Thoracic aorta (tissue), 2 donors: ENCODE measurements at regions not wholly inside any gene's neighbourhood (a gene's known extent, or its start where the extent isn't known, plus 50 kb on each side); places are given as distances from the start of the nearest gene placed in this dataset.

Experiments used
- ATAC-seq: fragments of 150-250 bp; one replicate; pipeline ENCODE4 v1.8.0; 2017; ENCODE audit warnings: low read depth; ENCODE audit not compliant: insufficient number of reproducible peaks, low FRiP score
- DNase-seq: peaks from one replicate; pipeline ENCODE4 v3.0.0-alpha.2; 2020; ENCODE audit warnings: low spot score
- H3K27ac ChIP-seq, 2 donors: fragments of 200-600 bp; sonication (generic); 1 replicate in 1 of 2; 2 replicates in 1 of 2; pipeline ENCODE4 v1.5.1; 2016; ENCODE audit warnings: mild to moderate bottlenecking in 2 of 2, moderate library complexity in 2 of 2
- H3K27me3 ChIP-seq: fragments of 200-600 bp; sonication (generic); replicated peaks from 2 replicates; pipeline ENCODE4 v1.6.0; 2016; ENCODE audit warnings: mild to moderate bottlenecking; ENCODE audit not compliant: insufficient read depth
- H3K36me3 ChIP-seq: fragments of 200-600 bp; sonication (generic); one replicate; pipeline ENCODE4 v1.5.1; 2016
- H3K4me1 ChIP-seq, 2 donors: fragments of 200-600 bp; sonication (generic); 1 replicate in 1 of 2; 2 replicates in 1 of 2; pipeline versions ENCODE4 v1.5.1 to v1.6.0; 2016; ENCODE audit warnings: low read depth in 2 of 2, mild to moderate bottlenecking in 1 of 2; ENCODE audit not compliant: control insufficient read depth in 1 of 2
- H3K4me3 ChIP-seq: fragments of 200-600 bp; sonication (generic); 2 replicates; pipeline ENCODE4 v1.5.1; 2016; ENCODE audit warnings: mild to moderate bottlenecking
- H3K9me3 ChIP-seq: fragments of 200-600 bp; sonication (generic); 2 replicates; pipeline ENCODE4 v1.5.1; 2016
- CTCF ChIP-seq: fragments of 200-600 bp; sonication (generic); IDR thresholded peaks from one replicate; pipeline ENCODE4 v1.5.1; 2019; ENCODE audit warnings: antibody characterized with exemption

GRCh38 chr20:16220826-16221225 is 352.4 kb downstream of the KIF16B start:
- H3K27me3 ChIP-seq, result no peaks in the 10 kb centered on the region
- no peak for ATAC-seq

GRCh38 chr20:16219182-16219581 is 354.1 kb downstream of the KIF16B start:
- Histone ChIP-seq H3K9me3 (no peaks in the 10 kb centered on the region), H3K36me3 (no peaks in the 10 kb centered on the region), H3K4me1 (no peaks in the 10 kb centered on the region), H3K27ac (no peak overlapping the region), H3K4me3 (no peak overlapping the region), H3K27me3 (no peaks in the 10 kb centered on the region)
- no peak for TF ChIP-seq CTCF
- ATAC-seq (no peak), DNase-seq (no peak)

More at GRCh38 chr20:16220826-16221225, 352.4 kb downstream of the KIF16B start:
- Histone ChIP-seq H3K36me3 (no peaks in the 10 kb centered on the region), H3K4me3 (no peak overlapping the region), H3K27ac (no peak overlapping the region), H3K9me3 (no peaks in the 10 kb centered on the region), H3K4me1 (no peaks in the 10 kb centered on the region)
- TF ChIP-seq CTCF, result no peak
- no peak for DNase-seq

- ATAC-seq, result no peak
- no peaks in the 10 kb centered on the region for H3K9me3 ChIP-seq
- H3K4me1 ChIP-seq, result no peaks in the 10 kb centered on the region
These were observed 356.4 kb downstream of the KIF16B start for GRCh38 chr20:16216914-16217230.

GRCh38 chr20:16216227-16216913 is 356.9 kb downstream of the KIF16B start:
- ATAC-seq (no peak), DNase-seq (no peak)
- no peaks in the 10 kb centered on the region for H3K36me3 ChIP-seq
- H3K27ac ChIP-seq, result no peak overlapping the region
- H3K27me3 ChIP-seq, result no peaks in the 10 kb centered on the region
- no peaks in the 10 kb centered on the region for H3K4me1 ChIP-seq
- no peak overlapping the region for H3K4me3 ChIP-seq
- H3K9me3 ChIP-seq, result no peaks in the 10 kb centered on the region
- TF ChIP-seq CTCF, result no peak

More at GRCh38 chr20:16216914-16217230, 356.4 kb downstream of the KIF16B start:
- H3K27ac ChIP-seq, result no peak overlapping the region
- DNase-seq, result no peak
- no peaks in the 10 kb centered on the region for H3K36me3 ChIP-seq
- no peak for TF ChIP-seq CTCF
- no peaks in the 10 kb centered on the region for H3K27me3 ChIP-seq
- H3K4me3 ChIP-seq, result no peak overlapping the region

- no peak for DNase-seq
- Histone ChIP-seq H3K9me3 (no peaks in the 10 kb centered on the region), H3K27ac (no peak overlapping the region), H3K27me3 (no peaks in the 10 kb centered on the region), H3K36me3 (no peaks in the 10 kb centered on the region), H3K4me3 (no peak overlapping the region), H3K4me1 (no peaks in the 10 kb centered on the region)
- ATAC-seq, result no peak
- no peak for TF ChIP-seq CTCF
These were observed 358.2 kb downstream of the KIF16B start for GRCh38 chr20:16215041-16215440.
